22Rv1 (cell line): ENCODE measurements at regions not wholly inside any gene's neighbourhood (a gene's known extent, or its start where the extent isn't known, plus 50 kb on each side); places are given as distances from the start of the nearest gene placed in this dataset.

Experiments
- H3K27ac ChIP-seq: fragments of 450-650 bp; 2 replicates; pipeline ENCODE4 v1.5.1; 2017
- CTCF ChIP-seq: fragments of 450-650 bp; IDR thresholded peaks from 2 replicates; pipeline ENCODE4 v1.5.1; 2017; ENCODE audit warnings: mild to moderate bottlenecking
- ZFX ChIP-seq: fragments of 450-650 bp; IDR thresholded peaks from 2 replicates; pipeline ENCODE4 v1.6.1; 2017; ENCODE audit warnings: antibody characterized with exemption, borderline replicate concordance

- H3K27ac ChIP-seq = no peak overlapping the region
- no peak for TF ChIP-seq CTCF
- TF ChIP-seq ZFX = no peak
These were observed 282.7 kb upstream of the DACH1 start for GRCh38 chr13:72149701-72150100.

GRCh38 chr13:72146816-72147215, 279.8 kb upstream of the DACH1 start:
- TF ChIP-seq ZFX = no peak
- TF ChIP-seq CTCF = no peak
- no peak overlapping the region for H3K27ac ChIP-seq

- TF ChIP-seq CTCF (no peak), ZFX (no peak)
- H3K27ac ChIP-seq = no peak overlapping the region
These were observed 278.4 kb upstream of the DACH1 start for GRCh38 chr13:72145383-72145782.

DNA sequence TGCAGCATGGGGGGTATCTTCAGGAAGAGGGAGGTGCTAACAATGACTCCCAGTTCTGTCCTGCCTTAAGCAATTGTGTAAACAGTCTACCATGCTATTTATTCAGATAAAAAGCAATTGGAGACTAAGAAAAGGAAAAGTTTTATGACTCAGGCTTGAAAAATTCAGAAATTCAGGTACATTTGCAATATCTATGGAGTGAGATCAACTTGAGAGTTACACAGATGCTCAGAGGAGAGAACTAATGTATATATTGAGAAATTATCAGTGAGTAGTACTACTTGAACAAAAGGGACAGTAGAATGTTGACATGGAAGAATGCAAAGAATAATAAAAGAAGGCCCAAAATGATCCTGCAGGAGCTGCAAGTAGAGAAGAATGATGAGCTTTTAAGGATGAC, 277.6 kb upstream of the DACH1 start:
- H3K27ac ChIP-seq = no peak overlapping the region
- no peak for TF ChIP-seq ZFX
- TF ChIP-seq CTCF = no peak

DNA sequence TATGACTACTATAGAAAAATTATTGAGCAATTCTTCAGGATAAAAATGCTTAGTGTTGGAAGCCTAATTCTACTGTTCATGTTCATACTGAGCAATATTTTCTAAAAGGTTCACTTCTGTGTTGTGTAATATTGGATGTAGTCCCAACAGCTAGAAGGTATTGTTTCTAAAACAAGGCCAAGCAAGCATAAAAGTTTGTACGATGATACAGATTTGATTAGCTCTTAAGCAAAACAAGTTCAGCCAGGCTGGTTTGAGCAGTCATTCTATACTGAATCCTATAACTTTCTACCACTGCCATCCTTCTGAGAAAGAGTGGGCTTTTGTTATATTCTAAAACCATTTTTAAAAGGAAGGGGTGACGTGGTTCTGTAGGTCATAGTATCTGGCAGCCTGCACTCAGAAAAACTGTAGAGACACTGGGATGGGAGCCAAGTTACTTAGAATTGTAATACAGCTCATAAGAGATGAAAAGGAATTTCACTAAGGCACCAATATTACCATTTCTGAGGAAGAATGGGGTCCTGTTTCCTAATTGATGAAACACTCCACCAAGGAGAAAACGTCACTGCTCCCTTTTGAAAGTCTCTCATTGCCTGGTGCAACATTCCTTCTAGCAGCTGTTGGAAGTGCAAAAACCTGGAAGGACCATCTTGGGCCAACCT, 275.0 kb upstream of the DACH1 start:
- TF ChIP-seq ZFX = no peak
- no peak for TF ChIP-seq CTCF
- H3K27ac ChIP-seq = no peak overlapping the region

- no peak overlapping the region for H3K27ac ChIP-seq
- TF ChIP-seq ZFX (no peak), CTCF (no peak)
These were observed 272.2 kb upstream of the DACH1 start for GRCh38 chr13:72139192-72139591.

DNA sequence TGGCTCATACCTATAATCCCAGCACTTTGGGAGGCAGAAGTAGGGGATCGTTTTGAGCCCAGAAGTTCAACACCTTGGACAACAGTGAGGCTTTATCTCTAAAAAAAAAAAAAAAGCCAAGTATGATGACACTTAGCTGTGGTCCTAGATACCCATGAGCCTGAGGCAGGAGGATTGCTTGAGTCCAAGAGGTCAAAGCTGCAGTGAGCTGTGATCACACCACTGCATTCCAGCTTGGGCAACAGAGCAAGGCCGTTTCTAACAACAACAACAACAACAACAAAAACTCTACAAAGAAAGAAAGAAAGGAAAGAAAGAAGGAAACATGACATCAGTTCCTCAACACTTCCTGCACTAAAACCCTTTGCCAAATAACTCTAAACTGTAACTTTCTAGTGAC, 265.1 kb upstream of the DACH1 start:
- H3K27ac ChIP-seq = no peak overlapping the region
- TF ChIP-seq CTCF (no peak), ZFX (no peak)
